ENCODE measurements at regions not wholly inside any gene's neighbourhood (a gene's known extent, or its start where the extent isn't known, plus 50 kb on each side); places are given as distances from the start of the nearest gene placed in this dataset.

- no peak overlapping the region for H3K4me3 ChIP-seq (ENCODE audit: low read depth, low read length)
- H3K9me3 ChIP-seq: no peaks in the 10 kb centered on the region
- TF ChIP-seq, protein P1, sequence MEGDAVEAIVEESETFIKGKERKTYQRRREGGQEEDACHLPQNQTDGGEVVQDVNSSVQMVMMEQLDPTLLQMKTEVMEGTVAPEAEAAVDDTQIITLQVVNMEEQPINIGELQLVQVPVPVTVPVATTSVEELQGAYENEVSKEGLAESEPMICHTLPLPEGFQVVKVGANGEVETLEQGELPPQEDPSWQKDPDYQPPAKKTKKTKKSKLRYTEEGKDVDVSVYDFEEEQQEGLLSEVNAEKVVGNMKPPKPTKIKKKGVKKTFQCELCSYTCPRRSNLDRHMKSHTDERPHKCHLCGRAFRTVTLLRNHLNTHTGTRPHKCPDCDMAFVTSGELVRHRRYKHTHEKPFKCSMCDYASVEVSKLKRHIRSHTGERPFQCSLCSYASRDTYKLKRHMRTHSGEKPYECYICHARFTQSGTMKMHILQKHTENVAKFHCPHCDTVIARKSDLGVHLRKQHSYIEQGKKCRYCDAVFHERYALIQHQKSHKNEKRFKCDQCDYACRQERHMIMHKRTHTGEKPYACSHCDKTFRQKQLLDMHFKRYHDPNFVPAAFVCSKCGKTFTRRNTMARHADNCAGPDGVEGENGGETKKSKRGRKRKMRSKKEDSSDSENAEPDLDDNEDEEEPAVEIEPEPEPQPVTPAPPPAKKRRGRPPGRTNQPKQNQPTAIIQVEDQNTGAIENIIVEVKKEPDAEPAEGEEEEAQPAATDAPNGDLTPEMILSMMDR (IDR thresholded peaks at IDR 0.05; ENCODE audit: low read depth, low read length): no peak
- no peak for DNase-seq
- no peaks in the 10 kb centered on the region for H3K27me3 ChIP-seq
- no peaks in the 10 kb centered on the region for H3K36me3 ChIP-seq
- H3K4me1 ChIP-seq: no peaks in the 10 kb centered on the region; the same call in 1 of the 2 replicates
Measured at GRCh38 chr6:128616342-128616741, 95.9 kb upstream of the PTPRK start.

DNA sequence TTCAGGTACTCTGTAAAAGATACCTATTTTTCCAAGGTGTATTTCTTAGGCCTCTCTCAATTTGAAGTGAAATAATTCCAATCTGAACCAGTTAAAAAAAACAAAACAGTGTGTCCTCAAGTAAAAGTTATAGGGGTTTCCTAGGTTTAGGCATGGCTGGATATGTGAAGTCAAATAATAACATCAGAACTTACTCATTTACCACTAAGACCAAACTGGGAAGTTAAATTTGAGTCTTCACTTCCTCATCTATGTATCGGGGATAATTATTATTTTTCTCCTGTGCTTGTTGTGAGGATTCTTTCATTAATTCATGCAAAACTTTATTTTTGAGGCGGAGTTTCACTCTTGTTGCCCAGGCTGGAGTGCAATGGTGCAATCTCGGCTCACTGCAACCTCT is 86.2 kb upstream of the PTPRK start:
- Histone ChIP-seq H3K9me3 (no peaks in the 10 kb centered on the region), H3K4me1 (no peaks in the 10 kb centered on the region), H3K27me3 (no peaks in the 10 kb centered on the region), H3K4me3 (ENCODE audit: low read depth, low read length) (no peak overlapping the region), H3K36me3 (no peaks in the 10 kb centered on the region)
- no peak for DNase-seq
- TF ChIP-seq, protein P1 (IDR thresholded peaks at IDR 0.05; ENCODE audit: low read depth, low read length): no peak

DNA sequence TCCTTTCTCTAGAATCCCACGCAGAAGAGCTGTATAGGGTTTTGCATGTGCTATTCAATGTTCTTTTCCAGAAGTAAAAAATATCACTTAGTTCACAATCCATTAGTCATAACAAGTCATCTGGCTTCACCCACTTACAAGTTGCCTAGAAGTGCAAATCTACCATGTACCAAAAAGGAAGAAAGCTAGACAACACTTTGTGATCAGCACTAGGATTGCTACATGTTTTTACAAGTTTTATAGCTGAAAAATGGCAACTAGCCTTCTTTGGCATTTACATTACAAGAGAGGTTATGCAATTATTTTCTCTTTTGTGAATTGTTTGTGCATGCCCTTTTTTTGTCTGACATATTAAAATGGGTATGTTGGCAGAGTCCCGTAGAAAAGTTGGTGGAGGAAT is 85.6 kb upstream of the PTPRK start:
- TF ChIP-seq, protein P1 (IDR thresholded peaks at IDR 0.05; ENCODE audit: low read depth, low read length): no peak
- no peaks in the 10 kb centered on the region for H3K36me3 ChIP-seq
- H3K4me1 ChIP-seq: no peaks in the 10 kb centered on the region
- no peak overlapping the region for H3K4me3 ChIP-seq (ENCODE audit: low read depth, low read length)
- H3K27me3 ChIP-seq: no peaks in the 10 kb centered on the region
- no peaks in the 10 kb centered on the region for H3K9me3 ChIP-seq
- no peak for DNase-seq

GRCh38 chr6:128601060-128601459 is 80.7 kb upstream of the PTPRK start:
- DNase-seq: no peak
- Histone ChIP-seq H3K9me3 (no peaks in the 10 kb centered on the region), H3K4me3 (ENCODE audit: low read depth, low read length) (no peak overlapping the region), H3K36me3 (no peaks in the 10 kb centered on the region), H3K4me1 (peaks cover 7% of the 10 kb centered on the region), H3K27me3 (no peaks in the 10 kb centered on the region)
- TF ChIP-seq, protein P1 (IDR thresholded peaks at IDR 0.05; ENCODE audit: low read depth, low read length): no peak

DNA sequence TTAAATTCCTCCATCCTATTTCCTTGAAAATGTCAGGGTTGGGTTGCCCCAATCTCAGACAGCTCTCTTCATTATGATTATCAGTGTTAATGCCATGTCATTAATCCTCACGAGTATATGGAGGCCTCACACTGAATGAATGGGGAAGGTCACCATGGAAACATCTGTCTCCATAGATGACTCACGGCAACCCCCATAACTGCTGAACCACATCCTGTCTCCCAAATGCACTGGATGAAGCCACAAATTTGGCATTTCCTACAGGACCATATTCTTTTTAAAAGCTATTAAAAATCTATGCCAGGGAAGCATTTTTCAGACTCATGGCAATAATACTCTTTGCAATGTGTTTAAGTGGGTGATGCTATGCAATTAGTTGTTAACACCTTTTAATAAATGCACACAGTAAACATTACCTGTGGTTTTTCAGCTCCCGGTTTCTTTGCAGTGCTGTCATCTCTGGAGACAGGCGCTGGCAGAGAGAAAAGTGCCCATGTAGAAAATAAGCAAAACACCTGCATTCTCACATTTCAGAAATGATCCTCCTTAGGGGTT is 80.1 kb upstream of the PTPRK start:
- TF ChIP-seq, protein P1 (IDR thresholded peaks at IDR 0.05; ENCODE audit: low read depth, low read length): no peak
- Histone ChIP-seq H3K36me3 (no peaks in the 10 kb centered on the region), H3K27me3 (no peaks in the 10 kb centered on the region), H3K4me3 (ENCODE audit: low read depth, low read length) (no peak overlapping the region), H3K4me1 (peaks cover 7% of the 10 kb centered on the region), H3K9me3 (no peaks in the 10 kb centered on the region)
- DNase-seq: no peak

- no peaks in the 10 kb centered on the region for H3K9me3 ChIP-seq
- H3K27me3 ChIP-seq: no peaks in the 10 kb centered on the region
- DNase-seq: no peak
- TF ChIP-seq, protein P1 (IDR thresholded peaks at IDR 0.05; ENCODE audit: low read depth, low read length): no peak
- peaks cover 7% of the 10 kb centered on the region for H3K4me1 ChIP-seq
- H3K36me3 ChIP-seq: no peaks in the 10 kb centered on the region
- H3K4me3 ChIP-seq (ENCODE audit: low read depth, low read length): no peak overlapping the region
Measured at GRCh38 chr6:128599036-128599435, 78.6 kb upstream of the PTPRK start.

Data from BE2C (cell line).